ENCODE measurements at regions not wholly inside any gene's neighbourhood (a gene's known extent, or its start where the extent isn't known, plus 50 kb on each side); places are given as distances from the start of the nearest gene placed in this dataset.

DNA sequence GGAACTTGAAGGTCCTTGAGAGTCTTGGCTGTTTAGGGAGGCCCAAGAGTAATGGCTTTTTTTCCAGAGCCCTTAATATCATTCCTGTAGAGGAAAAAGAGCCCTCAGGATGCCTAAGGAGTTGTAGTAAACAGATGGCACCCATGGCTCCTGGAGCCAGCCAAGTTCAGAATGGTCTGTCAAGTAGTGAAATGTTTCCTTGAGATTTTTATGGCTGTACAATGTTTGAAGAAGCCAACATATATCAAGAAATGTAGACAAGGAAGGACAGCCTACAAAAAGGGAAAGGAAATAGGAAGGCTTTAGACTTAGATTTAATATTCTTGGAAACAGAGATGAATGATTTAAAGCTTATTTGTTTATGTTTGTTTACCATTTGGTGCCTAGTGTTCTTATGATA lies 334.8 kb downstream of the SATB1 start:
- TF ChIP-seq, protein P1, sequence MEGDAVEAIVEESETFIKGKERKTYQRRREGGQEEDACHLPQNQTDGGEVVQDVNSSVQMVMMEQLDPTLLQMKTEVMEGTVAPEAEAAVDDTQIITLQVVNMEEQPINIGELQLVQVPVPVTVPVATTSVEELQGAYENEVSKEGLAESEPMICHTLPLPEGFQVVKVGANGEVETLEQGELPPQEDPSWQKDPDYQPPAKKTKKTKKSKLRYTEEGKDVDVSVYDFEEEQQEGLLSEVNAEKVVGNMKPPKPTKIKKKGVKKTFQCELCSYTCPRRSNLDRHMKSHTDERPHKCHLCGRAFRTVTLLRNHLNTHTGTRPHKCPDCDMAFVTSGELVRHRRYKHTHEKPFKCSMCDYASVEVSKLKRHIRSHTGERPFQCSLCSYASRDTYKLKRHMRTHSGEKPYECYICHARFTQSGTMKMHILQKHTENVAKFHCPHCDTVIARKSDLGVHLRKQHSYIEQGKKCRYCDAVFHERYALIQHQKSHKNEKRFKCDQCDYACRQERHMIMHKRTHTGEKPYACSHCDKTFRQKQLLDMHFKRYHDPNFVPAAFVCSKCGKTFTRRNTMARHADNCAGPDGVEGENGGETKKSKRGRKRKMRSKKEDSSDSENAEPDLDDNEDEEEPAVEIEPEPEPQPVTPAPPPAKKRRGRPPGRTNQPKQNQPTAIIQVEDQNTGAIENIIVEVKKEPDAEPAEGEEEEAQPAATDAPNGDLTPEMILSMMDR (optimal IDR thresholded peaks at IDR 0.05 in 1 of 3, IDR thresholded peaks at IDR 0.05 in 1 of 3, conservative IDR thresholded peaks at IDR 0.05 in 1 of 3; ENCODE audit: extremely low read depth in 1 of 3, insufficient read depth in 2 of 3, low read length in 3 of 3): no peak
- no peak for TF ChIP-seq EZH2 (IDR thresholded peaks at IDR 0.05; ENCODE audit: low read length)
